ENCODE measurements at regions not wholly inside any gene's neighbourhood (a gene's known extent, or its start where the extent isn't known, plus 50 kb on each side); places are given as distances from the start of the nearest gene placed in this dataset.

GRCh38 chr16:85521552-85522307, 91.4 kb upstream of the GSE1 start:
- no peak for ATAC-seq
- H3K27ac ChIP-seq (ENCODE audit: extremely low read length, insufficient read depth, low read length) = peak overlapping the region; percentile 60
- WGBS (ENCODE audit: low lambda C conversion rate) = 72% methylated on average over 19 of the region's 21 CpGs
- H4K20me1 ChIP-seq (ENCODE audit: insufficient read depth, low read length) = no peaks in the 10 kb centered on the region
- no peaks in the 10 kb centered on the region for H3K79me2 ChIP-seq (ENCODE audit: insufficient read depth, low read length)
- H3K9ac ChIP-seq (ENCODE audit: insufficient read depth, low read depth, low read length) = peak overlapping the region; percentile 19
- intact Hi-C loops (cut with micrococcal nuclease; ENCODE audit: unreplicated experiment) = loop anchor here (10.0 kb wide), 1 partner anchor 93 kb away; the partner anchor contains the start of gene GSE1
- ChIA-PET CTCF (ENCODE audit: low intra/inter-chr PET ratio, low total read pairs) (no interaction called here), POLR2A (interaction anchor here (0.9 to 8.1 kb wide), 5 partner anchors 16 to 73 kb away, joined by 3 to 227 read pairs (median 8); no protein-coding TSS in a partner anchor)
- H3K4me1 ChIP-seq (ENCODE audit: insufficient read depth, low read length) = peaks cover 77% of the 10 kb centered on the region
- no TSS peak for BruUV-seq (replicated peaks)
- H3K9me3 ChIP-seq (ENCODE audit: low read length) = no peaks in the 10 kb centered on the region
- no peaks in the 10 kb centered on the region for H3K36me3 ChIP-seq (replicated peaks in 1 of 2; ENCODE audit: control insufficient read depth in 1 of 2, insufficient read depth in 2 of 2, low read length in 2 of 2)
- H3K4me2 ChIP-seq (ENCODE audit: low read depth, low read length) = peak overlapping the region; percentile 62
- no peaks in the 10 kb centered on the region for H3K27me3 ChIP-seq (ENCODE audit: control insufficient read depth in 1 of 2, insufficient read depth in 2 of 2, low read length in 2 of 2)
- FAIRE-seq = no peak
- no peak overlapping the region for H2AFZ ChIP-seq (ENCODE audit: low read length)
- in situ Hi-C loops (cut with HindIII; ENCODE audit: extremely low pct_ligation_motif_present, low pct_unique_long_range_greater_than_20kb) = no loop called here
- H3K4me3 ChIP-seq (replicated peaks in 1 of 3; ENCODE audit: insufficient read depth in 1 of 3, low read depth in 2 of 3, low read length in 3 of 3) = peak overlapping the region in 2 of 3 experiments; percentile 17 to 47; a peak in 2 of 6 replicates
- no peak for DNase-seq (ENCODE audit: low spot score)
- TF ChIP-seq, protein P1, sequence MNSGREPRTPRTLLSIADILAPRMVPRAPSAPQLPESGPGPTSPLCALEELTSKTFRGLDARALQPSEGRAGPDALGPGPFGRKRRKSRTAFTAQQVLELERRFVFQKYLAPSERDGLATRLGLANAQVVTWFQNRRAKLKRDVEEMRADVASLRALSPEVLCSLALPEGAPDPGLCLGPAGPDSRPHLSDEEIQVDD (CRISPR knock-in tag; IDR thresholded peaks at IDR 0.05; ENCODE audit: borderline replicate concordance) = no peak
- TF ChIP-seq TFE3 (CRISPR knock-in tag; IDR thresholded peaks at IDR 0.05) = no peak
- TF ChIP-seq SMAD9 (CRISPR knock-in tag; IDR thresholded peaks at IDR 0.05) = no peak
- no peak for TF ChIP-seq IKZF5 (CRISPR knock-in tag; IDR thresholded peaks at IDR 0.05)
- no peak for TF ChIP-seq ZNF530 (CRISPR knock-in tag; IDR thresholded peaks at IDR 0.05; ENCODE audit: low read depth)
- no peak for TF ChIP-seq ATM (IDR thresholded peaks at IDR 0.05; ENCODE audit: borderline replicate concordance)
- 0 out of 2 replicates have a peak, but pooled peaks have one; percentile 27 for TF ChIP-seq NRL (CRISPR knock-in tag; IDR thresholded peaks at IDR 0.05; ENCODE audit: borderline replicate concordance)
- TF ChIP-seq TIGD3 (CRISPR knock-in tag; IDR thresholded peaks at IDR 0.05; ENCODE audit: borderline replicate concordance) = no peak
- TF ChIP-seq HDAC1 (CRISPR knock-in tag; IDR thresholded peaks at IDR 0.05) = no peak
- TF ChIP-seq MTERF4 (CRISPR knock-in tag; IDR thresholded peaks at IDR 0.05) = no peak
- TF ChIP-seq PCBP2 (optimal IDR thresholded peaks at IDR 0.05; ENCODE audit: low read depth, low read length, poor library complexity, severe bottlenecking) = no peak
- 0 out of 2 replicates have a peak, but pooled peaks have one; percentile 28 for TF ChIP-seq SNAPC4 (CRISPR knock-in tag; IDR thresholded peaks at IDR 0.05)
